ENCODE measurements at regions not wholly inside any gene's neighbourhood (a gene's known extent, or its start where the extent isn't known, plus 50 kb on each side); places are given as distances from the start of the nearest gene placed in this dataset.

- no peak overlapping the region for H3K4ac ChIP-seq (ENCODE audit: low read depth, low read length)
- no peak overlapping the region for H2AFZ ChIP-seq (ENCODE audit: low read length)
- H2BK12ac ChIP-seq (ENCODE audit: insufficient read length, low read depth, low read length), result no peak overlapping the region
- no peak overlapping the region for H3K14ac ChIP-seq (ENCODE audit: insufficient read depth, low read length)
- Mint-ChIP-seq H3K27me3 (ENCODE audit: low read depth) (no peaks in the 10 kb centered on the region), H3K4me1 (no peaks in the 10 kb centered on the region), H3K27ac (no peak overlapping the region), H3K36me3 (ENCODE audit: insufficient read depth in 1 of 3, low read depth in 3 of 3) (no peaks in the 10 kb centered on the region), H3K9me3 (no peaks in the 10 kb centered on the region; a peak in 1 of 5 replicates), H3K4me3 (no peak overlapping the region)
- H4K91ac ChIP-seq (ENCODE audit: insufficient read length, low read depth, low read length), result no peak overlapping the region
- no peaks in the 10 kb centered on the region for H3K79me2 ChIP-seq (ENCODE audit: insufficient read depth, low read length)
- no peak overlapping the region for H2BK5ac ChIP-seq (ENCODE audit: insufficient read length, low read length)
- no peak overlapping the region for H3T11ph ChIP-seq (ENCODE audit: low read length)
- no peaks in the 10 kb centered on the region for H3K27me3 ChIP-seq (ENCODE audit: insufficient read depth, low read length)
- H3K4me1 ChIP-seq (ENCODE audit: insufficient read depth, low read length), result no peaks in the 10 kb centered on the region
- no peak overlapping the region for H2AK5ac ChIP-seq (ENCODE audit: insufficient read length, low read length)
- no peak overlapping the region for H4K5ac ChIP-seq (ENCODE audit: insufficient read length, low read depth, low read length)
- no CpG with 5 or more reads among the region's 1 CpG for WGBS (ENCODE audit: extremely low coverage, insufficient read length, low lambda C conversion rate)
- TF ChIP-seq CTCF (conservative IDR thresholded peaks at IDR 0.05), result no peak
- H2BK15ac ChIP-seq (ENCODE audit: low read depth, low read length), result no peak overlapping the region
- H3K27ac ChIP-seq (ENCODE audit: insufficient read length, low read depth, low read length), result no peak overlapping the region
- no peak overlapping the region for H2BK20ac ChIP-seq (ENCODE audit: low read depth, low read length, poor library complexity, severe bottlenecking)
- H3K4me2 ChIP-seq (ENCODE audit: insufficient read depth, insufficient read length, low read length), result no peak overlapping the region
- H3K23me2 ChIP-seq (ENCODE audit: insufficient read length, low read depth, low read length, poor library complexity, severe bottlenecking), result no peaks in the 10 kb centered on the region
- H4K20me1 ChIP-seq (ENCODE audit: control insufficient read depth, insufficient read depth, insufficient read length), result no peaks in the 10 kb centered on the region
- no peak overlapping the region for H3K56ac ChIP-seq (ENCODE audit: insufficient read length, low read depth, low read length)
- DNase-seq, result no peak
- no peak overlapping the region for H3K9ac ChIP-seq (ENCODE audit: extremely low read depth, insufficient read length, low read length)
- no peak overlapping the region for H4K8ac ChIP-seq (replicated peaks; ENCODE audit: insufficient read length, low read depth, low read length)
- no peaks in the 10 kb centered on the region for H3K79me1 ChIP-seq (ENCODE audit: insufficient read depth, low read depth, low read length, poor library complexity, severe bottlenecking)
- H3K23ac ChIP-seq (ENCODE audit: insufficient read length, low read depth, low read length), result no peak overlapping the region
- no peaks in the 10 kb centered on the region for H3K9me3 ChIP-seq (ENCODE audit: control insufficient read depth, low read depth, low read length)
- no peak overlapping the region for H3K18ac ChIP-seq (ENCODE audit: insufficient read length, low read depth, low read length)
- no peak overlapping the region for H2BK120ac ChIP-seq (ENCODE audit: low read depth, low read length, poor library complexity, severe bottlenecking)
Measured at GRCh38 chr5:104952876-104953275, 1390.3 kb upstream of the NUDT12 start.
